OCI-LY7 (cell line): ENCODE measurements at regions not wholly inside any gene's neighbourhood (a gene's known extent, or its start where the extent isn't known, plus 50 kb on each side); places are given as distances from the start of the nearest gene placed in this dataset.

Source experiments
- BruUV-seq: library from RNA; stranded (reverse); fragments of 400-500 nt; replicated peaks from 2 replicates; lab custom pipeline; 2021; lab: Mats Ljungman, UMichigan
- CTCF ChIA-PET: fragments of 300-600 bp; sonication (Branson Sonifier 250); formaldehyde crosslinking; loops from one replicate; lab custom pipeline; 2022; ENCODE audit warnings: antibody characterized with exemption; ENCODE audit not compliant: unreplicated experiment; lab: Charles Lee
- POLR2A ChIA-PET: fragments of 300-600 bp; sonication (Branson Sonifier 250); formaldehyde crosslinking; loops from one replicate; lab custom pipeline; 2022; ENCODE audit warnings: antibody characterized with exemption; lab: Charles Lee
- DNase-seq: peaks from one replicate; pipeline ENCODE4 v3.0.0-alpha.2; 2015; ENCODE audit warnings: low spot score
- H2AFZ ChIP-seq: fragments of 200-600 bp; sonication (generic), shearing (Covaris generic); 2 replicates; pipeline ENCODE4 v1.6.1; 2014; ENCODE audit warnings: mild to moderate bottlenecking, antibody characterized with exemption, low read length, moderate library complexity
- H3K27ac ChIP-seq: fragments of 200-600 bp; sonication (generic); 2 replicates; pipeline ENCODE4 v1.5.1; 2014; ENCODE audit warnings: mixed run types, low read depth, mild to moderate bottlenecking, moderate library complexity, low read length, inconsistent platforms; ENCODE audit not compliant: poor library complexity, severe bottlenecking
- H3K36me3 ChIP-seq: fragments of 200-600 bp; sonication (generic); 2 replicates; pipeline ENCODE4 v1.6.1; 2014; ENCODE audit warnings: mild to moderate bottlenecking, antibody characterized with exemption, low read length, moderate library complexity, mixed read lengths; ENCODE audit not compliant: insufficient read depth
- H3K4me1 ChIP-seq: fragments of 200-600 bp; sonication (generic); 2 replicates; pipeline ENCODE4 v1.5.1; 2014; ENCODE audit warnings: mild to moderate bottlenecking, low read length; ENCODE audit not compliant: insufficient read depth, poor library complexity, severe bottlenecking
- H3K4me2 ChIP-seq: fragments of 200-600 bp; sonication (generic); 2 replicates; pipeline ENCODE4 v1.6.1; 2014; ENCODE audit warnings: mild to moderate bottlenecking, low read length
- H3K4me3 ChIP-seq: fragments of 200-600 bp; sonication (generic); 2 replicates; pipeline ENCODE4 v1.5.1; 2014; ENCODE audit warnings: mild to moderate bottlenecking, low read depth, low read length; ENCODE audit not compliant: poor library complexity, severe bottlenecking
- H3K79me2 ChIP-seq: fragments of 200-600 bp; sonication (generic); 2 replicates; pipeline ENCODE4 v1.6.1; 2016; ENCODE audit warnings: low read depth, mild to moderate bottlenecking, low read length, moderate library complexity, mixed read lengths; ENCODE audit not compliant: insufficient read depth
- H3K9me2 ChIP-seq: fragments of 200-600 bp; sonication (generic); 2 replicates; pipeline ENCODE4 v1.6.1; 2016; ENCODE audit warnings: mild to moderate bottlenecking, low read length, mixed read lengths; ENCODE audit not compliant: insufficient read depth
- H3K9me3 ChIP-seq: fragments of 200-600 bp; sonication (generic); 2 replicates; pipeline ENCODE4 v1.6.1; 2014; ENCODE audit warnings: mild to moderate bottlenecking, mixed run types, low read length, mixed read lengths
- H4K20me1 ChIP-seq: fragments of 200-600 bp; sonication (generic); 2 replicates; pipeline ENCODE4 v1.6.1; 2014; ENCODE audit warnings: mild to moderate bottlenecking, antibody characterized with exemption, low read length, moderate library complexity, mixed read lengths; ENCODE audit not compliant: insufficient read depth
- EZH2phosphoT487 ChIP-seq: fragments of 200-600 bp; sonication (generic); IDR thresholded peaks from 2 replicates; pipeline ENCODE4 v1.6.1; 2018; ENCODE audit warnings: low read depth, borderline replicate concordance, mild to moderate bottlenecking, mixed run types, antibody characterized with exemption, low read length, moderate library complexity, mixed read lengths
- intact Hi-C: fragments of 100-400 bp; cut with micrococcal nuclease; formaldehyde crosslinking; loops from one replicate; pipeline ENCODE4 v1.10.0; 2022; ENCODE audit not compliant: unreplicated experiment
- TF ChIP-seq, protein P1 (sequence below): fragments of 200-600 bp; sonication (generic); conservative IDR thresholded peaks from 2 replicates; pipeline ENCODE4 v1.5.1; 2014; ENCODE audit warnings: mild to moderate bottlenecking, antibody characterized with exemption, low read length, moderate library complexity, mixed read lengths

DNA sequence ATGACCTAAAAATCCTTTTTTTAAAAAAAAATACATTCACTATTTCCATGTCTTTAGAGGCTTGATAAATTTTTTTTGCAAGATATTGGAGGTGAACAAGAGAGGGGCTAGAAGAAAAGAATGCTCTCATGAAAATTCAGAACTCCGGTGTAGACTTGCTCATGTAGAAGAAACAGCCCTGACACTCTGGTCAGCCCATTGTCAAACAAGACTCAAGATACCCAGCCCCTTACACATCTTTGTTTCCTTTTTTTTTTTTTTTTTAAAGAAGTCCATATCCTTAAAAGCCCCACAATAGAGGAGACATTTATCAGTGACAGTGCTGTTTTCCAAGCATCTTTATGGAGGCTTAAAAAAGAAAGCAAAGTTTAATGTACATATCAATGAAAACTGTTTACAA, 196.8 kb upstream of the RORA start:
- TF ChIP-seq EZH2phosphoT487, result no peak
- TF ChIP-seq, protein P1, sequence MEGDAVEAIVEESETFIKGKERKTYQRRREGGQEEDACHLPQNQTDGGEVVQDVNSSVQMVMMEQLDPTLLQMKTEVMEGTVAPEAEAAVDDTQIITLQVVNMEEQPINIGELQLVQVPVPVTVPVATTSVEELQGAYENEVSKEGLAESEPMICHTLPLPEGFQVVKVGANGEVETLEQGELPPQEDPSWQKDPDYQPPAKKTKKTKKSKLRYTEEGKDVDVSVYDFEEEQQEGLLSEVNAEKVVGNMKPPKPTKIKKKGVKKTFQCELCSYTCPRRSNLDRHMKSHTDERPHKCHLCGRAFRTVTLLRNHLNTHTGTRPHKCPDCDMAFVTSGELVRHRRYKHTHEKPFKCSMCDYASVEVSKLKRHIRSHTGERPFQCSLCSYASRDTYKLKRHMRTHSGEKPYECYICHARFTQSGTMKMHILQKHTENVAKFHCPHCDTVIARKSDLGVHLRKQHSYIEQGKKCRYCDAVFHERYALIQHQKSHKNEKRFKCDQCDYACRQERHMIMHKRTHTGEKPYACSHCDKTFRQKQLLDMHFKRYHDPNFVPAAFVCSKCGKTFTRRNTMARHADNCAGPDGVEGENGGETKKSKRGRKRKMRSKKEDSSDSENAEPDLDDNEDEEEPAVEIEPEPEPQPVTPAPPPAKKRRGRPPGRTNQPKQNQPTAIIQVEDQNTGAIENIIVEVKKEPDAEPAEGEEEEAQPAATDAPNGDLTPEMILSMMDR, result no peak
- H3K4me1 ChIP-seq, result no peaks in the 10 kb centered on the region
- intact Hi-C loops, result no loop called here
- H3K27ac ChIP-seq, result no peak overlapping the region
- H3K9me3 ChIP-seq, result no peaks in the 10 kb centered on the region
- DNase-seq, result no peak
- no peak overlapping the region for H3K4me3 ChIP-seq
- H3K79me2 ChIP-seq, result no peaks in the 10 kb centered on the region
- POLR2A ChIA-PET, result interaction anchor here (0.6 kb wide), 1 partner anchor 350 kb away, joined by 3 read pairs; no protein-coding TSS in a partner anchor
- no peaks in the 10 kb centered on the region for H3K36me3 ChIP-seq
- H2AFZ ChIP-seq, result no peak overlapping the region
- no peak overlapping the region for H3K4me2 ChIP-seq
- H3K9me2 ChIP-seq, result no peaks in the 10 kb centered on the region
- BruUV-seq, result no TSS peak
- CTCF ChIA-PET, result no interaction called here
- no peaks in the 10 kb centered on the region for H4K20me1 ChIP-seq

DNA sequence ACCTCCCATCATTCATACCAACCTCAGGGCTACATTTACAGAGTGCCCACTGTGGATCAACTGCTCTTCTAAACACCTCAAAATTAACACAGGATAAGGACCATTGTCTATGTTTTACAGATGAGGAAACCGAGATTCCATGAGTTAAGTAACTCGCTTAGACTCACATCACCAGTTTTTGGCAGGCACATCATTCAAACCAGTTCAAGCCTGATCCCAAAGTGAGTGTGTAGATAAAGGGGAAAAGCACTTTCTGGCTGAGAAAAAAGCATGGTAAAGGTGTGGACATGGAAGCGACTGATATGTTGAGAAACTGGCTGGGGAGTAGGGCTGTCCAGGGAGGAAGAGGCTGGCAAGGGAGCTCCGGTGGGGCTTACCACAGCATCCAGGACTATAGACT, 193.7 kb upstream of the RORA start:
- ChIA-PET POLR2A (no interaction called here), CTCF (no interaction called here)
- no peak overlapping the region for H2AFZ ChIP-seq
- no TSS peak for BruUV-seq
- TF ChIP-seq, protein P1, result no peak
- no peak for TF ChIP-seq EZH2phosphoT487
- intact Hi-C loops, result no loop called here
- no peak overlapping the region for H3K4me2 ChIP-seq
- no peaks in the 10 kb centered on the region for H3K9me2 ChIP-seq
- no peaks in the 10 kb centered on the region for H3K9me3 ChIP-seq
- DNase-seq, result no peak
- H3K79me2 ChIP-seq, result no peaks in the 10 kb centered on the region
- no peaks in the 10 kb centered on the region for H3K4me1 ChIP-seq
- no peak overlapping the region for H3K4me3 ChIP-seq
- H3K27ac ChIP-seq, result no peak overlapping the region
- no peaks in the 10 kb centered on the region for H3K36me3 ChIP-seq
- H4K20me1 ChIP-seq, result no peaks in the 10 kb centered on the region

DNA sequence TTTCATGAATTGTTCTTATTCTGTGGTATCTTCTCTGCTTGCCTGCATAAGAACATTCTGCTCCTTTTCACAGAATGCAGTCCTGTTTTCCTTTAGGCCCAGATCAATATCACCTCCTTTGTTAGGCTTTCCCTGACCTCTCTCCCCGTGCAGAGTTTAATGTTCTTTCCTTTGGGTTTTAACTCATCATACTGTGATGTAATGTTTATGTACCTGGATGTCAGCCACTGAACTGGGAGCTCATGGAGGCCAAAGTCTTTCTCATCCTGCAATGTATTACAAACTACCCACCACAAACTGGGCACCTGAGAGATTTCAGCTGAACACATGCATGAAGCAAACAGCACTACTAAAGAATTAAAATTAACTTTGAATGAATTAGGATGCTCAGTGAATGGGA, 192.8 kb upstream of the RORA start:
- Histone ChIP-seq H3K4me1 (no peaks in the 10 kb centered on the region), H4K20me1 (no peaks in the 10 kb centered on the region), H3K36me3 (no peaks in the 10 kb centered on the region), H2AFZ (no peak overlapping the region), H3K79me2 (no peaks in the 10 kb centered on the region), H3K9me3 (no peaks in the 10 kb centered on the region), H3K4me2 (no peak overlapping the region), H3K9me2 (no peaks in the 10 kb centered on the region), H3K27ac (no peak overlapping the region), H3K4me3 (no peak overlapping the region)
- POLR2A ChIA-PET, result no interaction called here
- no peak for DNase-seq
- TF ChIP-seq EZH2phosphoT487, result no peak
- TF ChIP-seq, protein P1, result no peak
- CTCF ChIA-PET, result no interaction called here
- BruUV-seq, result no TSS peak
- intact Hi-C loops, result no loop called here
